ENCODE measurements at regions not wholly inside any gene's neighbourhood (a gene's known extent, or its start where the extent isn't known, plus 50 kb on each side); places are given as distances from the start of the nearest gene placed in this dataset.

GRCh38 chr16:13634253-13634652 lies 285.7 kb upstream of the ERCC4 start:
- TF ChIP-seq POLR2A (IDR thresholded peaks at IDR 0.05; ENCODE audit: low read length), result no peak
- no peak for TF ChIP-seq GATA1 (IDR thresholded peaks at IDR 0.05; ENCODE audit: low read depth, low read length)

Data from erythroblast (primary cell).